NCI-H1105 (cell line): ENCODE measurements at regions not wholly inside any gene's neighbourhood (a gene's known extent, or its start where the extent isn't known, plus 50 kb on each side); places are given as distances from the start of the nearest gene placed in this dataset.
"Not testable (repeated sequence)": the region's sequence is repeated elsewhere in the genome, so short reads cannot be mapped to it uniquely, and the experiment has no call there.

ENCODE experiments used
- DNase-seq: peaks from one replicate; lab custom pipeline; 2025; lab: John Stamatoyannopoulos, UW

- DNase-seq, result no peak
Observed at GRCh38 chr10:33655921-33656320, 321.5 kb upstream of the NRP1 start.

GRCh38 chr10:33655165-33655815 is 320.8 kb upstream of the NRP1 start:
- DNase-seq, result no peak

GRCh38 chr10:33653584-33654367 is 319.3 kb upstream of the NRP1 start:
- no peak for DNase-seq

- no peak for DNase-seq
Observed at GRCh38 chr10:33652870-33653269, 318.4 kb upstream of the NRP1 start.

GRCh38 chr10:33650131-33650530 is 315.7 kb upstream of the NRP1 start:
- not testable (repeated sequence) for DNase-seq

GRCh38 chr10:33643042-33643441 is 308.6 kb upstream of the NRP1 start:
- no peak for DNase-seq

GRCh38 chr10:33638891-33639290 is 304.4 kb upstream of the NRP1 start:
- no peak for DNase-seq

GRCh38 chr10:33638374-33638773 is 303.9 kb upstream of the NRP1 start:
- no peak for DNase-seq

GRCh38 chr10:33635967-33636515 is 301.6 kb upstream of the NRP1 start:
- no peak for DNase-seq

GRCh38 chr10:33632432-33632831 is 298.0 kb upstream of the NRP1 start:
- DNase-seq, result no peak

- DNase-seq, result no peak
Observed at GRCh38 chr10:33631991-33632390, 297.5 kb upstream of the NRP1 start.

GRCh38 chr10:33630761-33631160 is 296.3 kb upstream of the NRP1 start:
- no peak for DNase-seq

GRCh38 chr10:33627611-33628010 is 293.1 kb upstream of the NRP1 start:
- DNase-seq, result no peak

GRCh38 chr10:33626798-33627466 is 292.5 kb upstream of the NRP1 start:
- no peak for DNase-seq

GRCh38 chr10:33623669-33624068 is 289.2 kb upstream of the NRP1 start:
- DNase-seq, result no peak

GRCh38 chr10:33621101-33621500 is 286.6 kb upstream of the NRP1 start:
- no peak for DNase-seq

GRCh38 chr10:33618196-33618595 is 283.7 kb upstream of the NRP1 start:
- DNase-seq, result no peak

GRCh38 chr10:33617381-33618080 is 283.1 kb upstream of the NRP1 start:
- no peak for DNase-seq

GRCh38 chr10:33616956-33617355 is 282.5 kb upstream of the NRP1 start:
- no peak for DNase-seq

- no peak for DNase-seq
Observed at GRCh38 chr10:33612551-33612950, 278.1 kb upstream of the NRP1 start.

GRCh38 chr10:33612116-33612515 is 277.6 kb upstream of the NRP1 start:
- no peak for DNase-seq

GRCh38 chr10:33611423-33611822 is 277.0 kb upstream of the NRP1 start:
- no peak for DNase-seq
